IMR-90 (cell line): ENCODE measurements at regions not wholly inside any gene's neighbourhood (a gene's known extent, or its start where the extent isn't known, plus 50 kb on each side); places are given as distances from the start of the nearest gene placed in this dataset.

ENCODE experiments used
- ATAC-seq: fragments of 200-7000 bp; cut with Tn5 transposase; 2 replicates; pipeline ENCODE4 v1.9.1; 2020; ENCODE audit warnings: low read depth, mild to moderate bottlenecking, moderate library complexity
- BruUV-seq: library from RNA; stranded (reverse); fragments of 400-500 nt; replicated peaks from 2 replicates; lab custom pipeline; 2021; lab: Mats Ljungman, UMichigan
- CTCF ChIA-PET: fragments of 300-600 bp; formaldehyde crosslinking; extraction: SDS; loops from one replicate; lab custom pipeline; 2021; ENCODE audit warnings: antibody characterized with exemption; lab: Yijun Ruan, JAX
- POLR2A ChIA-PET: fragments of 300-600 bp; sonication (Branson Sonifier 250); formaldehyde crosslinking; loops from one replicate; lab custom pipeline; 2022; ENCODE audit warnings: antibody characterized with exemption; ENCODE audit not compliant: unreplicated experiment; lab: Charles Lee
- DNase-seq: peaks from one replicate; pipeline ENCODE4 v3.0.0; 2013
- H2AFZ ChIP-seq: replicated peaks from 2 replicates; pipeline ENCODE3; 2013; ENCODE audit warnings: low read length, mild to moderate bottlenecking; ENCODE audit not compliant: poor library complexity
- H2AK5ac ChIP-seq: 2 replicates; pipeline ENCODE4 v1.6.1; 2013; ENCODE audit warnings: low read depth, low read length, inconsistent platforms
- H2AK9ac ChIP-seq: replicated peaks from 2 replicates; pipeline ENCODE3; 2013; ENCODE audit warnings: mild to moderate bottlenecking, low read depth, low read length, moderate library complexity; ENCODE audit not compliant: poor library complexity
- H2BK120ac ChIP-seq: 2 replicates; pipeline ENCODE4 v1.6.1; 2013; ENCODE audit warnings: low read depth, low read length, inconsistent platforms
- H2BK15ac ChIP-seq: 3 replicates; pipeline ENCODE4 v1.6.1; 2013; ENCODE audit warnings: low read depth, low read length, inconsistent platforms
- H2BK20ac ChIP-seq: 2 replicates; pipeline ENCODE4 v1.6.1; 2013; ENCODE audit warnings: low read depth, mild to moderate bottlenecking, inconsistent platforms, low read length, moderate library complexity
- H2BK5ac ChIP-seq: 2 replicates; pipeline ENCODE4 v1.6.1; 2013; ENCODE audit warnings: mild to moderate bottlenecking, low read depth, low read length, inconsistent platforms; ENCODE audit not compliant: poor library complexity, severe bottlenecking
- H3K14ac ChIP-seq: replicated peaks from 2 replicates; pipeline ENCODE4 v1.6.1; 2013; ENCODE audit warnings: low read depth, low read length, inconsistent platforms
- H3K18ac ChIP-seq: 2 replicates; pipeline ENCODE4 v1.6.1; 2013; ENCODE audit warnings: low read depth, low read length, control low read depth
- H3K23ac ChIP-seq: 2 replicates; pipeline ENCODE4 v1.6.1; 2013; ENCODE audit warnings: low read depth, low read length, inconsistent platforms
- H3K27ac ChIP-seq: 2 replicates; pipeline ENCODE4 v1.5.1; 2013; ENCODE audit warnings: mild to moderate bottlenecking, control low read depth, low read length; ENCODE audit not compliant: insufficient read depth
- H3K27me3 ChIP-seq: 2 replicates; pipeline ENCODE4 v1.6.1; 2013; ENCODE audit warnings: low read length; ENCODE audit not compliant: control insufficient read depth, insufficient read depth
- H3K36me3 ChIP-seq: 2 replicates; pipeline ENCODE4 v1.6.1; 2013; ENCODE audit warnings: low read length, mixed read lengths; ENCODE audit not compliant: control insufficient read depth, insufficient read depth
- H3K4ac ChIP-seq: 2 replicates; pipeline ENCODE4 v1.6.1; 2013; ENCODE audit warnings: low read depth, low read length, inconsistent platforms
- H3K4me1 ChIP-seq: 2 replicates; pipeline ENCODE4 v1.6.1; 2013; ENCODE audit warnings: low read length, mixed read lengths; ENCODE audit not compliant: control insufficient read depth, insufficient read depth
- H3K4me2 ChIP-seq: 2 replicates; pipeline ENCODE4 v1.6.1; 2013; ENCODE audit warnings: low read depth, mild to moderate bottlenecking, control low read depth, low read length, moderate library complexity
- H3K4me3 ChIP-seq: 2 replicates; pipeline ENCODE4 v1.5.1; 2013; ENCODE audit warnings: low read depth, mild to moderate bottlenecking, control low read depth, low read length, moderate library complexity; ENCODE audit not compliant: insufficient read depth
- H3K56ac ChIP-seq: 2 replicates; pipeline ENCODE4 v1.6.1; 2013; ENCODE audit warnings: low read length, inconsistent platforms; ENCODE audit not compliant: insufficient read depth; ENCODE audit errors: extremely low read depth
- H3K79me1 ChIP-seq, 2 experiments: 2 replicates each; pipeline ENCODE4 v1.6.1; 2013; ENCODE audit warnings: low read length in 2 of 2, inconsistent platforms in 1 of 2, low read depth in 1 of 2
- H3K9ac ChIP-seq: 2 replicates; pipeline ENCODE4 v1.6.1; 2013; ENCODE audit warnings: low read depth, low read length, control low read depth
- H3K9me1 ChIP-seq: 2 replicates; pipeline ENCODE4 v1.6.1; 2013; ENCODE audit warnings: low read length, inconsistent platforms; ENCODE audit not compliant: insufficient read depth
- H3K9me3 ChIP-seq: 2 replicates; pipeline ENCODE4 v1.6.1; 2013; ENCODE audit warnings: low read length; ENCODE audit not compliant: control insufficient read depth, insufficient read depth
- H4K20me1 ChIP-seq: 2 replicates; pipeline ENCODE4 v1.6.1; 2013; ENCODE audit warnings: low read length, inconsistent platforms; ENCODE audit not compliant: insufficient read depth
- H4K5ac ChIP-seq: 2 replicates; pipeline ENCODE4 v1.6.1; 2013; ENCODE audit warnings: mild to moderate bottlenecking, low read depth, low read length, control low read depth
- H4K8ac ChIP-seq, 2 experiments: 2 replicates each; pipeline ENCODE4 v1.6.1; 2013; ENCODE audit warnings: low read depth in 2 of 2, low read length in 2 of 2, control low read depth in 1 of 2, inconsistent platforms in 1 of 2
- H4K91ac ChIP-seq: 2 replicates; pipeline ENCODE4 v1.6.1; 2013; ENCODE audit warnings: low read depth, low read length, inconsistent platforms; ENCODE audit not compliant: insufficient read depth
- BHLHE40 ChIP-seq: fragments of 150-350 bp; IDR thresholded peaks from 2 replicates; pipeline ENCODE4 v1.6.1; 2016; ENCODE audit warnings: mild to moderate bottlenecking, low read depth, low read length
- CEBPB ChIP-seq: IDR thresholded peaks from 2 replicates; pipeline ENCODE4 v1.6.1; 2012; ENCODE audit warnings: low read depth, low read length, improper control_type of control experiment
- CHD1 ChIP-seq: IDR thresholded peaks from 2 replicates; pipeline ENCODE4 v1.6.1; 2012; ENCODE audit warnings: low read depth, low read length, improper control_type of control experiment
- CTCF ChIP-seq: conservative IDR thresholded peaks from 2 replicates; pipeline ENCODE4 v1.5.1; 2012; ENCODE audit warnings: mild to moderate bottlenecking, low read depth, low read length, improper control_type of control experiment
- ELK1 ChIP-seq: fragments of 150-350 bp; IDR thresholded peaks from 2 replicates; pipeline ENCODE4 v1.6.1; 2016; ENCODE audit warnings: low read depth, mild to moderate bottlenecking, low read length, moderate library complexity, borderline replicate concordance
- MAFK ChIP-seq: IDR thresholded peaks from 2 replicates; pipeline ENCODE4 v1.6.1; 2012; ENCODE audit warnings: low read depth, low read length, improper control_type of control experiment
- MAZ ChIP-seq: IDR thresholded peaks from 2 replicates; pipeline ENCODE4 v1.6.1; 2012; ENCODE audit warnings: low read depth, mild to moderate bottlenecking, low read length, improper control_type of control experiment, moderate library complexity, borderline replicate concordance
- MXI1 ChIP-seq: IDR thresholded peaks from 2 replicates; pipeline ENCODE4 v1.6.1; 2012; ENCODE audit warnings: low read depth, mild to moderate bottlenecking, low read length, moderate library complexity, borderline replicate concordance
- NFE2L2 ChIP-seq: fragments of 150-350 bp; IDR thresholded peaks from 2 replicates; pipeline ENCODE4 v1.6.1; 2016; ENCODE audit warnings: low read depth, mild to moderate bottlenecking, low read length
- POLR2A ChIP-seq: IDR thresholded peaks from 2 replicates; pipeline ENCODE4 v1.6.1; 2012; ENCODE audit warnings: mild to moderate bottlenecking, low read depth, low read length
- RAD21 ChIP-seq: IDR thresholded peaks from 2 replicates; pipeline ENCODE4 v1.6.1; 2012; ENCODE audit warnings: low read length, improper control_type of control experiment
- RCOR1 ChIP-seq: IDR thresholded peaks from 2 replicates; pipeline ENCODE4 v1.6.1; 2012; ENCODE audit warnings: mild to moderate bottlenecking, low read length, improper control_type of control experiment; ENCODE audit not compliant: insufficient replicate concordance
- RFX5 ChIP-seq: IDR thresholded peaks from 2 replicates; pipeline ENCODE4 v1.8.0; 2012; ENCODE audit warnings: low read depth, mild to moderate bottlenecking, low read length, moderate library complexity
- SMC3 ChIP-seq: fragments of 150-350 bp; IDR thresholded peaks from 2 replicates; pipeline ENCODE4 v1.6.1; 2016; ENCODE audit warnings: low read depth, mild to moderate bottlenecking, antibody characterized with exemption, low read length, moderate library complexity
- USF2 ChIP-seq: fragments of 150-350 bp; IDR thresholded peaks from 2 replicates; pipeline ENCODE4 v1.6.1; 2017; ENCODE audit warnings: mild to moderate bottlenecking, antibody characterized with exemption, low read length, low read depth
- dilution Hi-C: fragments of 300-500 bp; cut with HindIII; formaldehyde crosslinking; loops from one replicate; pipeline ENCODE4 v1.14.3; 2018; ENCODE audit warnings: low sequenced_read_pairs; ENCODE audit not compliant: unreplicated experiment
- in situ Hi-C: fragments of 300-500 bp; cut with MboI; formaldehyde crosslinking; loops from 3 replicates; pipeline ENCODE4 v1.14.3; 2019; ENCODE audit warnings: low sequenced_read_pairs, inconsistent platforms, mixed read lengths
- intact Hi-C: fragments of 100-400 bp; cut with micrococcal nuclease; formaldehyde crosslinking; loops from 2 replicates; pipeline ENCODE4 v1.10.0; 2022

- Histone ChIP-seq H3K18ac (no peak overlapping the region), H3K27me3 (no peaks in the 10 kb centered on the region), H2BK120ac (no peak overlapping the region), H3K79me1 (no peaks in the 10 kb centered on the region), H3K9me1 (no peaks in the 10 kb centered on the region), H2BK20ac (no peak overlapping the region), H3K36me3 (no peaks in the 10 kb centered on the region), H3K4me3 (no peak overlapping the region), H3K9me3 (peaks cover 10% of the 10 kb centered on the region), H3K4ac (no peak overlapping the region), H3K23ac (no peak overlapping the region), H2BK15ac (no peak overlapping the region), H3K4me1 (peaks cover 1% of the 10 kb centered on the region; the same call in 1 of the 2 replicates), H4K8ac (no peak overlapping the region), H2AK5ac (no peak overlapping the region), H3K9ac (no peak overlapping the region), H4K91ac (no peak overlapping the region), H4K5ac (no peak overlapping the region), H3K56ac (no peak overlapping the region), H3K27ac (no peak overlapping the region), H2AFZ (no peak overlapping the region), H3K4me2 (no peak overlapping the region), H4K20me1 (no peaks in the 10 kb centered on the region), H3K14ac (no peak overlapping the region), H2BK5ac (no peak overlapping the region), H2AK9ac (no peak overlapping the region)
- POLR2A ChIA-PET = no interaction called here
- CTCF ChIA-PET = interaction anchor here (0.6 to 1.1 kb wide), 2 partner anchors 24 to 52 kb away, joined by 3 to 5 read pairs; no protein-coding TSS in a partner anchor
- DNase-seq = no peak
- in situ Hi-C loops (no loop called here), dilution Hi-C loops (no loop called here), intact Hi-C loops (no loop called here)
- TF ChIP-seq MXI1 = no peak
- TF ChIP-seq RCOR1 = no peak
- TF ChIP-seq CHD1 = no peak
- TF ChIP-seq ELK1 = no peak
- no peak for TF ChIP-seq SMC3
- no peak for TF ChIP-seq MAFK
- no peak for TF ChIP-seq NFE2L2
- no peak for TF ChIP-seq CTCF
- TF ChIP-seq POLR2A = no peak
- no peak for TF ChIP-seq BHLHE40
- no peak for TF ChIP-seq MAZ
- no peak for TF ChIP-seq RFX5
- TF ChIP-seq USF2 = no peak
- no peak for TF ChIP-seq RAD21
- TF ChIP-seq CEBPB = no peak
- no TSS peak for BruUV-seq
- ATAC-seq = no peak
These were observed 482.6 kb downstream of the EPM2A start for GRCh38 chr6:145252737-145253136.
